ENCODE measurements at regions not wholly inside any gene's neighbourhood (a gene's known extent, or its start where the extent isn't known, plus 50 kb on each side); places are given as distances from the start of the nearest gene placed in this dataset.

GRCh38 chr12:34340534-34341361 lies 318.5 kb downstream of the ALG10 start:
- no peak overlapping the region for H2BK15ac ChIP-seq (ENCODE audit: low read depth, low read length)
- H2AFZ ChIP-seq (ENCODE audit: low read length) = no peak overlapping the region
- no peak overlapping the region for H3K18ac ChIP-seq (ENCODE audit: insufficient read length, low read depth, low read length)
- no peak overlapping the region for H2BK120ac ChIP-seq (ENCODE audit: low read depth, low read length, poor library complexity, severe bottlenecking)
- peaks cover 6% of the 10 kb centered on the region for H3K27me3 Mint-ChIP-seq (ENCODE audit: low read depth)
- no peak overlapping the region for H3K9ac ChIP-seq (ENCODE audit: extremely low read depth, insufficient read length, low read length)
- peaks cover 63 to 85% of the 10 kb centered on the region in 2 experiments for H3K9me3 Mint-ChIP-seq
- no peaks in the 10 kb centered on the region for H3K79me2 ChIP-seq (ENCODE audit: insufficient read depth, low read length)
- no peak overlapping the region for H3K27ac Mint-ChIP-seq
- no peak overlapping the region for H2BK5ac ChIP-seq (ENCODE audit: insufficient read length, low read length)
- WGBS (ENCODE audit: extremely low coverage, insufficient read length, low lambda C conversion rate) = no CpG with 5 or more reads among the region's 49 CpGs
- no peaks in the 10 kb centered on the region for H3K4me1 Mint-ChIP-seq
- H2BK12ac ChIP-seq (ENCODE audit: insufficient read length, low read depth, low read length) = no peak overlapping the region
- H3K4me2 ChIP-seq (ENCODE audit: insufficient read depth, insufficient read length, low read length) = no peak overlapping the region
- H3K9me3 ChIP-seq (ENCODE audit: control insufficient read depth, low read depth, low read length) = peaks cover 40% of the 10 kb centered on the region
- H3K79me1 ChIP-seq (ENCODE audit: insufficient read depth, low read depth, low read length, poor library complexity, severe bottlenecking) = no peaks in the 10 kb centered on the region
- no peaks in the 10 kb centered on the region for H4K20me1 ChIP-seq (ENCODE audit: control insufficient read depth, insufficient read depth, insufficient read length)
- no peaks in the 10 kb centered on the region for H3K27me3 ChIP-seq (ENCODE audit: insufficient read depth, low read length)
- no peak overlapping the region for H3K4me3 Mint-ChIP-seq
- no peak overlapping the region for H3K23ac ChIP-seq (ENCODE audit: insufficient read length, low read depth, low read length)
- H3K23me2 ChIP-seq (ENCODE audit: insufficient read length, low read depth, low read length, poor library complexity, severe bottlenecking) = no peaks in the 10 kb centered on the region
- H3K4ac ChIP-seq (ENCODE audit: low read depth, low read length) = no peak overlapping the region
- DNase-seq = no peak
- TF ChIP-seq CTCF (conservative IDR thresholded peaks at IDR 0.05) = no peak
- no peak overlapping the region for H4K5ac ChIP-seq (ENCODE audit: insufficient read length, low read depth, low read length)
- no peak overlapping the region for H3T11ph ChIP-seq (ENCODE audit: low read length)
- no peak overlapping the region for H3K27ac ChIP-seq (ENCODE audit: insufficient read length, low read depth, low read length)
- no peak overlapping the region for H3K56ac ChIP-seq (ENCODE audit: insufficient read length, low read depth, low read length)
- H4K91ac ChIP-seq (ENCODE audit: insufficient read length, low read depth, low read length) = no peak overlapping the region
- peaks cover 0 to 6% (median 0%) of the 10 kb centered on the region in 3 experiments; a peak in 3 of 7 replicates for H3K36me3 Mint-ChIP-seq (ENCODE audit: insufficient read depth in 1 of 3, low read depth in 3 of 3)
- H3K14ac ChIP-seq (ENCODE audit: insufficient read depth, low read length) = no peak overlapping the region
- no peaks in the 10 kb centered on the region for H3K4me1 ChIP-seq (ENCODE audit: insufficient read depth, low read length)
- no peak overlapping the region for H4K8ac ChIP-seq (replicated peaks; ENCODE audit: insufficient read length, low read depth, low read length)
- no peak overlapping the region for H2AK5ac ChIP-seq (ENCODE audit: insufficient read length, low read length)
- no peak overlapping the region for H2BK20ac ChIP-seq (ENCODE audit: low read depth, low read length, poor library complexity, severe bottlenecking)

Measured in H9 (cell line).